GM12864 (cell line): ENCODE measurements at regions not wholly inside any gene's neighbourhood (a gene's known extent, or its start where the extent isn't known, plus 50 kb on each side); places are given as distances from the start of the nearest gene placed in this dataset.
A peak's percentile ranks its signal among the peaks of the same experiment; 100 is the strongest.
"Not testable (repeated sequence)": the region's sequence is repeated elsewhere in the genome, so short reads cannot be mapped to it uniquely, and the experiment has no call there.

Experiments used
- DNase-seq: peaks from one replicate; pipeline ENCODE4 v3.0.0-alpha.2; 2011; ENCODE audit warnings: low read depth
- H3K4me3 ChIP-seq: 2 replicates; pipeline ENCODE4 v1.5.1; 2011; ENCODE audit warnings: mild to moderate bottlenecking, low read depth, low read length, control low read depth
- CTCF ChIP-seq: IDR thresholded peaks from 2 replicates; pipeline ENCODE4 v1.5.1; 2011; ENCODE audit warnings: low read depth, mild to moderate bottlenecking, moderate library complexity, low read length, control low read depth, inconsistent platforms; ENCODE audit errors: missing control alignments

- TF ChIP-seq CTCF = no peak
- H3K4me3 ChIP-seq = no peak overlapping the region
- DNase-seq = no peak
These were observed 158.9 kb downstream of the FAM174A start for GRCh38 chr5:100694100-100694499.

GRCh38 chr5:100697970-100698369 is 162.8 kb downstream of the FAM174A start:
- TF ChIP-seq CTCF = peak; percentile 35
- H3K4me3 ChIP-seq = no peak overlapping the region
- DNase-seq = no peak

- no peak overlapping the region for H3K4me3 ChIP-seq
- peak; percentile 21 for TF ChIP-seq CTCF
- DNase-seq = no peak
These were observed 171.6 kb downstream of the FAM174A start for GRCh38 chr5:100706776-100707175.

- no peak overlapping the region for H3K4me3 ChIP-seq
- DNase-seq = no peak
- TF ChIP-seq CTCF = no peak
These were observed 173.5 kb downstream of the FAM174A start for GRCh38 chr5:100708645-100709171.

- H3K4me3 ChIP-seq = no peak overlapping the region
- no peak for TF ChIP-seq CTCF
- DNase-seq = no peak
These were observed 174.6 kb downstream of the FAM174A start for GRCh38 chr5:100709771-100710170.

GRCh38 chr5:100714780-100715179 is 179.6 kb downstream of the FAM174A start:
- not testable (repeated sequence) for H3K4me3 ChIP-seq, DNase-seq

- no peak for TF ChIP-seq CTCF
- no peak overlapping the region for H3K4me3 ChIP-seq
- DNase-seq = no peak
These were observed 180.4 kb downstream of the ST8SIA4 start for GRCh38 chr5:100722657-100723056.
